CD4-positive, alpha-beta T cell (primary cell): ENCODE measurements at regions not wholly inside any gene's neighbourhood (a gene's known extent, or its start where the extent isn't known, plus 50 kb on each side); places are given as distances from the start of the nearest gene placed in this dataset.

Source experiments
- ATAC-seq: fragments of 200-7000 bp; cut with Tn5 transposase; one replicate; pipeline ENCODE4 v1.10.0; 2022; ENCODE audit warnings: mild to moderate bottlenecking; ENCODE audit not compliant: poor library complexity
- CTCF ChIA-PET: fragments of 350-600 bp; sonication (Branson Sonifier 250); formaldehyde crosslinking; loops from one replicate; lab custom pipeline; 2021; ENCODE audit warnings: antibody characterized with exemption, inconsistent platforms; lab: Charles Lee
- POLR2A ChIA-PET: fragments of 350-600 bp; sonication (Branson Sonifier 250); formaldehyde crosslinking; loops from one replicate; lab custom pipeline; 2021; ENCODE audit warnings: antibody characterized with exemption, inconsistent platforms; lab: Charles Lee
- DNase-seq, 14 experiments: peaks; one replicate each; pipeline ENCODE4 v3.0.0-alpha.2; 2013 to 2020; ENCODE audit warnings: mixed read lengths in 2 of 14
- H3K27ac ChIP-seq, 2 donors: one replicate each; pipeline versions ENCODE4 v1.5.1 to v1.7.0; 2013; ENCODE audit warnings: low read length in 2 of 2, low read depth in 1 of 2, mild to moderate bottlenecking in 1 of 2
- H3K27me3 ChIP-seq, 2 experiments: 1 replicate in 1 of 2; 2 replicates in 1 of 2; pipeline versions ENCODE4 v1.6.1 to v1.7.0; 2013; ENCODE audit warnings: low read length in 2 of 2, control low read depth in 1 of 2, mild to moderate bottlenecking in 1 of 2, moderate library complexity in 1 of 2; ENCODE audit not compliant: insufficient read depth in 2 of 2, control insufficient read depth in 1 of 2
- H3K36me3 ChIP-seq: one replicate; pipeline ENCODE4 v1.6.1; 2013; ENCODE audit warnings: low read length, control low read depth; ENCODE audit not compliant: insufficient read depth
- H3K4me1 ChIP-seq: one replicate; pipeline ENCODE4 v1.6.1; 2013; ENCODE audit warnings: low read length, control low read depth; ENCODE audit not compliant: insufficient read depth
- H3K4me3 ChIP-seq: one replicate; pipeline ENCODE4 v1.5.1; 2013; ENCODE audit warnings: mild to moderate bottlenecking, low read length, moderate library complexity
- H3K9me3 ChIP-seq, 2 experiments: 1 replicate in 1 of 2; 2 replicates in 1 of 2; pipeline versions ENCODE4 v1.6.1 to v1.7.0; 2013; ENCODE audit warnings: low read length in 2 of 2, mild to moderate bottlenecking in 2 of 2, control low read depth in 1 of 2, moderate library complexity in 1 of 2; ENCODE audit not compliant: control insufficient read depth in 1 of 2, insufficient read depth in 1 of 2
- H3K27ac Mint-ChIP-seq: one replicate; pipeline ENCODE4 v1.8.0; 2020; ENCODE audit warnings: mixed read lengths
- H3K27me3 Mint-ChIP-seq: one replicate; pipeline ENCODE4 v1.8.0; 2021; ENCODE audit warnings: mixed read lengths
- H3K36me3 Mint-ChIP-seq: one replicate; pipeline ENCODE4 v1.8.0; 2021; ENCODE audit warnings: low read depth, mixed read lengths
- H3K4me1 Mint-ChIP-seq: one replicate; pipeline ENCODE4 v1.8.0; 2021; ENCODE audit warnings: low read depth, mixed read lengths
- H3K4me3 Mint-ChIP-seq: one replicate; pipeline ENCODE4 v1.8.0; 2020; ENCODE audit warnings: mild to moderate bottlenecking, mixed read lengths
- H3K9me3 Mint-ChIP-seq: one replicate; pipeline ENCODE4 v1.8.0; 2020; ENCODE audit warnings: mixed read lengths
- CTCF ChIP-seq: fragments of 200-600 bp; IDR thresholded peaks from one replicate; pipeline ENCODE4 v1.8.0; 2022; ENCODE audit warnings: antibody characterized with exemption, mild to moderate bottlenecking
- intact Hi-C, 2 experiments: fragments of 100-400 bp; cut with DNase I in 1 of 2; cut with micrococcal nuclease in 1 of 2; formaldehyde crosslinking; loops; one replicate each; pipeline versions ENCODE4 v1.15.1 to v1.9.0; 2023 to 2025; cut with DNase I, micrococcal nuclease

GRCh38 chr5:105735704-105736103 lies 1935.0 kb downstream of the EFNA5 start:
- no peaks in the 10 kb centered on the region for H3K4me1 Mint-ChIP-seq
- H3K27ac Mint-ChIP-seq: no peak overlapping the region
- CTCF ChIA-PET: no interaction called here
- DNase-seq (no peak), ATAC-seq (no peak)
- POLR2A ChIA-PET: no interaction called here
- H3K27me3 Mint-ChIP-seq: no peaks in the 10 kb centered on the region
- H3K36me3 Mint-ChIP-seq: no peaks in the 10 kb centered on the region
- Histone ChIP-seq H3K4me1 (no peaks in the 10 kb centered on the region), H3K4me3 (no peak overlapping the region), H3K9me3 (no peaks in the 10 kb centered on the region), H3K27ac (no peak overlapping the region), H3K36me3 (no peaks in the 10 kb centered on the region), H3K27me3 (no peaks in the 10 kb centered on the region)
- no peak for TF ChIP-seq CTCF
- no peaks in the 10 kb centered on the region for H3K9me3 Mint-ChIP-seq
- intact Hi-C loops: no loop called here
- no peak overlapping the region for H3K4me3 Mint-ChIP-seq

GRCh38 chr5:105730982-105731381 lies 1939.8 kb downstream of the EFNA5 start:
- Mint-ChIP-seq H3K27me3 (no peaks in the 10 kb centered on the region), H3K4me3 (no peak overlapping the region), H3K36me3 (no peaks in the 10 kb centered on the region), H3K27ac (no peak overlapping the region), H3K4me1 (no peaks in the 10 kb centered on the region), H3K9me3 (peaks cover 4% of the 10 kb centered on the region)
- no peak for TF ChIP-seq CTCF
- no peak for DNase-seq
- no peak for ATAC-seq
- H3K27me3 ChIP-seq: no peaks in the 10 kb centered on the region
- H3K9me3 ChIP-seq: peaks cover 0 to 8% of the 10 kb centered on the region in 2 experiments
- no peaks in the 10 kb centered on the region for H3K36me3 ChIP-seq
- no peaks in the 10 kb centered on the region for H3K4me1 ChIP-seq
- no peak overlapping the region for H3K27ac ChIP-seq
- H3K4me3 ChIP-seq: no peak overlapping the region
- ChIA-PET CTCF (no interaction called here), POLR2A (no interaction called here)
- intact Hi-C loops: no loop called here

GRCh38 chr5:105726093-105726492 lies 1944.6 kb downstream of the EFNA5 start:
- no peaks in the 10 kb centered on the region for H3K4me1 Mint-ChIP-seq
- no peak for DNase-seq

More at GRCh38 chr5:105726093-105726492, 1944.6 kb downstream of the EFNA5 start:
- no peaks in the 10 kb centered on the region for H3K36me3 ChIP-seq
- ATAC-seq: no peak
- Mint-ChIP-seq H3K9me3 (peaks cover 9% of the 10 kb centered on the region), H3K27me3 (no peaks in the 10 kb centered on the region), H3K36me3 (no peaks in the 10 kb centered on the region), H3K27ac (no peak overlapping the region), H3K4me3 (no peak overlapping the region)
- ChIA-PET CTCF (no interaction called here), POLR2A (no interaction called here)
- TF ChIP-seq CTCF: no peak
- no peaks in the 10 kb centered on the region for H3K4me1 ChIP-seq
- H3K27ac ChIP-seq: no peak overlapping the region
- H3K27me3 ChIP-seq: no peaks in the 10 kb centered on the region
- H3K9me3 ChIP-seq: peaks cover 0 to 21% of the 10 kb centered on the region in 2 experiments
- intact Hi-C loops: no loop called here
- H3K4me3 ChIP-seq: no peak overlapping the region
